WTC11 (cell line): ENCODE measurements at regions not wholly inside any gene's neighbourhood (a gene's known extent, or its start where the extent isn't known, plus 50 kb on each side); places are given as distances from the start of the nearest gene placed in this dataset.

ENCODE experiments used
- CREM ChIP-seq: sonication (generic); formaldehyde crosslinking; IDR thresholded peaks from 2 replicates; pipeline ENCODE4 v1.8.1; 2022; ENCODE audit warnings: mild to moderate bottlenecking, missing genetic modification reagents, moderate library complexity
- NR1H2 ChIP-seq: sonication (generic); formaldehyde crosslinking; IDR thresholded peaks from 2 replicates; pipeline ENCODE4 v1.9.0; 2021; ENCODE audit warnings: mild to moderate bottlenecking, moderate library complexity, missing genetic modification reagents
- ZBTB21 ChIP-seq: sonication (generic); formaldehyde crosslinking; IDR thresholded peaks from 2 replicates; pipeline ENCODE4 v1.8.1; 2023; ENCODE audit warnings: mild to moderate bottlenecking, missing genetic modification reagents, borderline replicate concordance
- TF ChIP-seq, protein P1 (sequence below): fragments of 200-600 bp; IDR thresholded peaks from 2 replicates; pipeline ENCODE4 v1.8.0; 2022; ENCODE audit warnings: antibody characterized with exemption

- TF ChIP-seq, protein P1, sequence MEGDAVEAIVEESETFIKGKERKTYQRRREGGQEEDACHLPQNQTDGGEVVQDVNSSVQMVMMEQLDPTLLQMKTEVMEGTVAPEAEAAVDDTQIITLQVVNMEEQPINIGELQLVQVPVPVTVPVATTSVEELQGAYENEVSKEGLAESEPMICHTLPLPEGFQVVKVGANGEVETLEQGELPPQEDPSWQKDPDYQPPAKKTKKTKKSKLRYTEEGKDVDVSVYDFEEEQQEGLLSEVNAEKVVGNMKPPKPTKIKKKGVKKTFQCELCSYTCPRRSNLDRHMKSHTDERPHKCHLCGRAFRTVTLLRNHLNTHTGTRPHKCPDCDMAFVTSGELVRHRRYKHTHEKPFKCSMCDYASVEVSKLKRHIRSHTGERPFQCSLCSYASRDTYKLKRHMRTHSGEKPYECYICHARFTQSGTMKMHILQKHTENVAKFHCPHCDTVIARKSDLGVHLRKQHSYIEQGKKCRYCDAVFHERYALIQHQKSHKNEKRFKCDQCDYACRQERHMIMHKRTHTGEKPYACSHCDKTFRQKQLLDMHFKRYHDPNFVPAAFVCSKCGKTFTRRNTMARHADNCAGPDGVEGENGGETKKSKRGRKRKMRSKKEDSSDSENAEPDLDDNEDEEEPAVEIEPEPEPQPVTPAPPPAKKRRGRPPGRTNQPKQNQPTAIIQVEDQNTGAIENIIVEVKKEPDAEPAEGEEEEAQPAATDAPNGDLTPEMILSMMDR: no peak
- no peak for TF ChIP-seq NR1H2 (CRISPR knock-in tag)
- TF ChIP-seq CREM: no peak
- TF ChIP-seq ZBTB21 (CRISPR knock-in tag): no peak
Measured at GRCh38 chr2:47310801-47311560, 58.1 kb upstream of the EPCAM start.
